ENCODE measurements at regions not wholly inside any gene's neighbourhood (a gene's known extent, or its start where the extent isn't known, plus 50 kb on each side); places are given as distances from the start of the nearest gene placed in this dataset.
"Not testable (repeated sequence)": the region's sequence is repeated elsewhere in the genome, so short reads cannot be mapped to it uniquely, and the experiment has no call there.

- H3K4me3 Mint-ChIP-seq = no peak overlapping the region
- DNase-seq = no peak
- H3K9me3 Mint-ChIP-seq (ENCODE audit: low read depth) = no peaks in the 10 kb centered on the region
- H3K27me3 Mint-ChIP-seq = no peaks in the 10 kb centered on the region
- ATAC-seq = no peak
- H3K36me3 Mint-ChIP-seq = no peaks in the 10 kb centered on the region
- no peaks in the 10 kb centered on the region for H3K4me1 Mint-ChIP-seq
- CTCF ChIA-PET = no interaction called here
- H3K27ac Mint-ChIP-seq = no peak overlapping the region
Measured at GRCh38 chr13:38283346-38283745, 66.3 kb upstream of the UFM1 start.

- CTCF ChIA-PET = no interaction called here
- Mint-ChIP-seq H3K27me3 (no peaks in the 10 kb centered on the region), H3K27ac (no peak overlapping the region), H3K9me3 (ENCODE audit: low read depth) (no peaks in the 10 kb centered on the region), H3K4me3 (no peak overlapping the region), H3K36me3 (no peaks in the 10 kb centered on the region), H3K4me1 (no peaks in the 10 kb centered on the region)
- ATAC-seq (no peak), DNase-seq (no peak)
Measured at GRCh38 chr13:38265132-38265497, 84.5 kb upstream of the UFM1 start.

GRCh38 chr13:38264363-38265131, 85.1 kb upstream of the UFM1 start:
- no peaks in the 10 kb centered on the region for H3K27me3 Mint-ChIP-seq
- no peaks in the 10 kb centered on the region for H3K36me3 Mint-ChIP-seq
- ATAC-seq (no peak), DNase-seq (no peak)
- no peaks in the 10 kb centered on the region for H3K9me3 Mint-ChIP-seq (ENCODE audit: low read depth)
- H3K27ac Mint-ChIP-seq = no peak overlapping the region
- H3K4me1 Mint-ChIP-seq = no peaks in the 10 kb centered on the region
- no peak overlapping the region for H3K4me3 Mint-ChIP-seq
- CTCF ChIA-PET = no interaction called here

- H3K4me1 Mint-ChIP-seq = no peaks in the 10 kb centered on the region
- no peaks in the 10 kb centered on the region for H3K27me3 Mint-ChIP-seq
- H3K9me3 Mint-ChIP-seq (ENCODE audit: low read depth) = no peaks in the 10 kb centered on the region
- H3K27ac Mint-ChIP-seq = no peak overlapping the region
- no peak for DNase-seq
- CTCF ChIA-PET = no interaction called here
- H3K36me3 Mint-ChIP-seq = no peaks in the 10 kb centered on the region
- H3K4me3 Mint-ChIP-seq = no peak overlapping the region
- no peak for ATAC-seq
Measured at GRCh38 chr13:38262211-38262610, 87.4 kb upstream of the UFM1 start.

- no peaks in the 10 kb centered on the region for H3K36me3 Mint-ChIP-seq
- H3K27me3 Mint-ChIP-seq = no peaks in the 10 kb centered on the region
- DNase-seq (no peak), ATAC-seq (no peak)
- no peaks in the 10 kb centered on the region for H3K9me3 Mint-ChIP-seq (ENCODE audit: low read depth)
- no peak overlapping the region for H3K4me3 Mint-ChIP-seq
- H3K4me1 Mint-ChIP-seq = no peaks in the 10 kb centered on the region
- no peak overlapping the region for H3K27ac Mint-ChIP-seq
- CTCF ChIA-PET = no interaction called here
Measured at GRCh38 chr13:38255600-38255999, 94.1 kb upstream of the UFM1 start.

GRCh38 chr13:38239874-38240273, 109.8 kb upstream of the UFM1 start:
- CTCF ChIA-PET = no interaction called here
- Mint-ChIP-seq H3K4me1 (no peaks in the 10 kb centered on the region), H3K9me3 (ENCODE audit: low read depth) (peaks cover 3% of the 10 kb centered on the region), H3K36me3 (no peaks in the 10 kb centered on the region), H3K27me3 (no peaks in the 10 kb centered on the region), H3K27ac (no peak overlapping the region), H3K4me3 (no peak overlapping the region)
- no peak for DNase-seq
- no peak for ATAC-seq

- DNase-seq (no peak), ATAC-seq (no peak)
- H3K36me3 Mint-ChIP-seq = no peaks in the 10 kb centered on the region
- no peaks in the 10 kb centered on the region for H3K27me3 Mint-ChIP-seq
- H3K27ac Mint-ChIP-seq = no peak overlapping the region
- CTCF ChIA-PET = no interaction called here
- H3K4me3 Mint-ChIP-seq = no peak overlapping the region
- H3K9me3 Mint-ChIP-seq (ENCODE audit: low read depth) = peaks cover 7% of the 10 kb centered on the region
- H3K4me1 Mint-ChIP-seq = no peaks in the 10 kb centered on the region
Measured at GRCh38 chr13:38228322-38228721, 121.3 kb upstream of the UFM1 start.

- no peak for ATAC-seq
- no peaks in the 10 kb centered on the region for H3K36me3 Mint-ChIP-seq
- no peak for DNase-seq
- H3K9me3 Mint-ChIP-seq (ENCODE audit: low read depth) = no peaks in the 10 kb centered on the region
- H3K27me3 Mint-ChIP-seq = no peaks in the 10 kb centered on the region
- no peaks in the 10 kb centered on the region for H3K4me1 Mint-ChIP-seq
- CTCF ChIA-PET = no interaction called here
- no peak overlapping the region for H3K27ac Mint-ChIP-seq
- no peak overlapping the region for H3K4me3 Mint-ChIP-seq
Measured at GRCh38 chr13:38226496-38226895, 123.2 kb upstream of the UFM1 start.

- Mint-ChIP-seq H3K36me3 (no peaks in the 10 kb centered on the region), H3K4me1 (peaks cover 2% of the 10 kb centered on the region), H3K27me3 (no peaks in the 10 kb centered on the region), H3K4me3 (no peak overlapping the region), H3K9me3 (ENCODE audit: low read depth) (no peaks in the 10 kb centered on the region), H3K27ac (no peak overlapping the region)
- DNase-seq = no peak
- CTCF ChIA-PET = no interaction called here
- ATAC-seq = no peak
Measured at GRCh38 chr13:38223089-38223488, 126.6 kb upstream of the UFM1 start.

- ATAC-seq; H3K4me3 Mint-ChIP-seq; H3K4me1 Mint-ChIP-seq; CTCF ChIA-PET; H3K27ac Mint-ChIP-seq; DNase-seq; H3K36me3 Mint-ChIP-seq; H3K9me3 Mint-ChIP-seq (ENCODE audit: low read depth); H3K27me3 Mint-ChIP-seq: not testable (repeated sequence)
Measured at GRCh38 chr13:38221120-38221519, 128.5 kb upstream of the UFM1 start.

GRCh38 chr13:38216181-38216580, 133.5 kb upstream of the UFM1 start:
- CTCF ChIA-PET = no interaction called here
- Mint-ChIP-seq H3K9me3 (ENCODE audit: low read depth) (peaks cover 3% of the 10 kb centered on the region), H3K4me3 (no peak overlapping the region), H3K4me1 (no peaks in the 10 kb centered on the region), H3K27me3 (no peaks in the 10 kb centered on the region), H3K36me3 (no peaks in the 10 kb centered on the region), H3K27ac (no peak overlapping the region)
- DNase-seq (no peak), ATAC-seq (no peak)

GRCh38 chr13:38213314-38213713, 136.3 kb upstream of the UFM1 start:
- Mint-ChIP-seq H3K4me3 (no peak overlapping the region), H3K4me1 (peaks cover 2% of the 10 kb centered on the region), H3K36me3 (no peaks in the 10 kb centered on the region), H3K9me3 (ENCODE audit: low read depth) (peaks cover 3% of the 10 kb centered on the region), H3K27ac (no peak overlapping the region), H3K27me3 (no peaks in the 10 kb centered on the region)
- DNase-seq (no peak), ATAC-seq (no peak)
- CTCF ChIA-PET = no interaction called here

GRCh38 chr13:38210928-38211596, 138.6 kb upstream of the UFM1 start:
- ATAC-seq (no peak), DNase-seq (no peak)
- H3K4me1 Mint-ChIP-seq = peaks cover 2% of the 10 kb centered on the region
- no peaks in the 10 kb centered on the region for H3K27me3 Mint-ChIP-seq
- no peaks in the 10 kb centered on the region for H3K36me3 Mint-ChIP-seq
- peaks cover 3% of the 10 kb centered on the region for H3K9me3 Mint-ChIP-seq (ENCODE audit: low read depth)
- CTCF ChIA-PET = no interaction called here
- H3K27ac Mint-ChIP-seq = no peak overlapping the region
- H3K4me3 Mint-ChIP-seq = no peak overlapping the region

GRCh38 chr13:38204556-38204955, 145.1 kb upstream of the UFM1 start:
- CTCF ChIA-PET = no interaction called here
- Mint-ChIP-seq H3K4me3 (no peak overlapping the region), H3K27me3 (no peaks in the 10 kb centered on the region), H3K36me3 (no peaks in the 10 kb centered on the region), H3K4me1 (peaks cover 9% of the 10 kb centered on the region), H3K27ac (no peak overlapping the region), H3K9me3 (ENCODE audit: low read depth) (no peaks in the 10 kb centered on the region)
- DNase-seq (no peak), ATAC-seq (no peak)
